ENCODE measurements at regions not wholly inside any gene's neighbourhood (a gene's known extent, or its start where the extent isn't known, plus 50 kb on each side); places are given as distances from the start of the nearest gene placed in this dataset.

- H3K36me3 Mint-ChIP-seq (ENCODE audit: low read depth) = no peaks in the 10 kb centered on the region
- no peak overlapping the region for H3K27ac Mint-ChIP-seq
- no peak overlapping the region for H3K4me3 Mint-ChIP-seq
- H3K27me3 Mint-ChIP-seq = peaks cover 8% of the 10 kb centered on the region
- no peaks in the 10 kb centered on the region for H3K4me1 Mint-ChIP-seq
- no peak for ATAC-seq (replicated peaks)
- peaks cover 6% of the 10 kb centered on the region for H3K9me3 Mint-ChIP-seq
Observed at GRCh38 chr5:35285435-35285834, 55.1 kb upstream of the PRLR start.

- Mint-ChIP-seq H3K4me1 (no peaks in the 10 kb centered on the region), H3K9me3 (peaks cover 6% of the 10 kb centered on the region), H3K27me3 (peaks cover 7% of the 10 kb centered on the region), H3K4me3 (no peak overlapping the region), H3K36me3 (ENCODE audit: low read depth) (no peaks in the 10 kb centered on the region), H3K27ac (no peak overlapping the region)
- no peak for ATAC-seq (replicated peaks)
Observed at GRCh38 chr5:35285011-35285410, 54.7 kb upstream of the PRLR start.

GRCh38 chr5:35284364-35284763, 54.1 kb upstream of the PRLR start:
- no peak for ATAC-seq (replicated peaks)
- Mint-ChIP-seq H3K4me1 (no peaks in the 10 kb centered on the region), H3K27ac (no peak overlapping the region), H3K27me3 (peaks cover 6% of the 10 kb centered on the region), H3K9me3 (peaks cover 6% of the 10 kb centered on the region), H3K36me3 (ENCODE audit: low read depth) (no peaks in the 10 kb centered on the region), H3K4me3 (no peak overlapping the region)

- no peak overlapping the region for H3K27ac Mint-ChIP-seq
- peaks cover 12% of the 10 kb centered on the region for H3K9me3 Mint-ChIP-seq
- no peaks in the 10 kb centered on the region for H3K36me3 Mint-ChIP-seq (ENCODE audit: low read depth)
- peaks cover 16% of the 10 kb centered on the region for H3K27me3 Mint-ChIP-seq
- no peak for ATAC-seq (replicated peaks)
- H3K4me1 Mint-ChIP-seq = no peaks in the 10 kb centered on the region
- H3K4me3 Mint-ChIP-seq = no peak overlapping the region
Observed at GRCh38 chr5:35282810-35283209, 52.5 kb upstream of the PRLR start.

GRCh38 chr5:35281613-35282012, 51.3 kb upstream of the PRLR start:
- Mint-ChIP-seq H3K36me3 (ENCODE audit: low read depth) (no peaks in the 10 kb centered on the region), H3K4me3 (no peak overlapping the region), H3K27me3 (peaks cover 19% of the 10 kb centered on the region), H3K4me1 (no peaks in the 10 kb centered on the region), H3K27ac (no peak overlapping the region), H3K9me3 (peaks cover 12% of the 10 kb centered on the region)
- no peak for ATAC-seq (replicated peaks)
